IPS-15b (cell line): ENCODE measurements at regions not wholly inside any gene's neighbourhood (a gene's known extent, or its start where the extent isn't known, plus 50 kb on each side); places are given as distances from the start of the nearest gene placed in this dataset.

ENCODE experiments used
- H3K27me3 ChIP-seq: one replicate; pipeline ENCODE4 v1.6.1; 2013; ENCODE audit warnings: low read length; ENCODE audit not compliant: control insufficient read depth, insufficient read depth
- H3K36me3 ChIP-seq: one replicate; pipeline ENCODE4 v1.6.1; 2013; ENCODE audit warnings: low read length; ENCODE audit not compliant: control insufficient read depth, insufficient read depth
- H3K4me1 ChIP-seq: one replicate; pipeline ENCODE4 v1.6.1; 2013; ENCODE audit warnings: mild to moderate bottlenecking, low read length; ENCODE audit not compliant: control insufficient read depth, insufficient read depth
- H3K4me3 ChIP-seq: one replicate; pipeline ENCODE4 v1.5.1; 2013; ENCODE audit warnings: low read depth, low read length
- H3K9ac ChIP-seq: one replicate; pipeline ENCODE4 v1.6.1; 2013; ENCODE audit warnings: low read depth, mild to moderate bottlenecking, low read length
- H3K9me3 ChIP-seq: one replicate; pipeline ENCODE4 v1.6.1; 2013; ENCODE audit warnings: mild to moderate bottlenecking, low read length; ENCODE audit not compliant: control insufficient read depth, insufficient read depth

DNA sequence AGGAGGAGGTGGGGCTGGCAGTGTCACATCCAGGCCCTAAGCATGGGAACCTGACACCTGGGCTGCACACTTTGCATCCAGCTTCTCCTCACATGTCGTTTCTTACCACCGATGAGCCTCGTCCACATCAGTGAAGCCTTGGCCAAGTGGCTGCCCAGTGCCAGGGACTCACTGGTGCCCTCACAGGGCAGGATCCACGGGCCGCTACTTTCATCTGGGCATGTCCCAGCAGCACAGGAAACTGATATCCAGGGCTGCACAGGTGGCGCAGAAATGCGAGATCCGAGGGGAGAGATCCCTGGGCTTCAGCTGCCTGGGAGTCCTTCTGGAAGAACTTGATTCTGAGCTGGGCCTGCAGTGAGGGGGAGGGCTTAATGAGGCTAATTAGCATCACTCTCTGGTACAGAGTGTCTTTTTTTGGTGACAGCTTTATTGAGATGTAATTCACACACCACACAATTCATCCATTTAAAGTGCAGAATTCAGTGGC is 291.6 kb upstream of the HDAC4 start:
- no peak overlapping the region for H3K4me3 ChIP-seq
- H3K9ac ChIP-seq, result no peak overlapping the region
- H3K9me3 ChIP-seq, result no peaks in the 10 kb centered on the region
- no peaks in the 10 kb centered on the region for H3K27me3 ChIP-seq
- no peaks in the 10 kb centered on the region for H3K36me3 ChIP-seq
- H3K4me1 ChIP-seq, result no peaks in the 10 kb centered on the region

DNA sequence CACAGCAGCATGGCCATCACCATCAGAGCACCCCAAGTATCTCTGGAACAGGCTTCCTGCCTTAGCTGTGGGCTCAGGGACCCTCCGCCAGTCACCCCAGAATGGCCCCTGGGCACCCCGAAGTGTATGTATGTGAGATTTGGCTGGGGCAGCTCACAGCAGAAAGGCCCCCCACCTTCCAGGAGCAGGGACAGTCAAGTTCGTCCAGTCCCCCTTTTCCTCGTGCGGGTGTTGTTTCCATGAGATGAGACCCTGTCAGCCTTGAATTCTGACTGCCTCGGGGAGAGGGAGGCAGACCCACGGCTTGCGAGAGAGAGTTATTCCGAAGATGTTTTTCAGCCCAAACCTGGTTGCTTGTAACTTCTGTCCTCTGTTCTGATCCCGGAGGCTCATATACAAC is 290.9 kb upstream of the HDAC4 start:
- Histone ChIP-seq H3K4me3 (no peak overlapping the region), H3K9me3 (no peaks in the 10 kb centered on the region), H3K4me1 (no peaks in the 10 kb centered on the region), H3K36me3 (no peaks in the 10 kb centered on the region), H3K9ac (no peak overlapping the region), H3K27me3 (no peaks in the 10 kb centered on the region)

DNA sequence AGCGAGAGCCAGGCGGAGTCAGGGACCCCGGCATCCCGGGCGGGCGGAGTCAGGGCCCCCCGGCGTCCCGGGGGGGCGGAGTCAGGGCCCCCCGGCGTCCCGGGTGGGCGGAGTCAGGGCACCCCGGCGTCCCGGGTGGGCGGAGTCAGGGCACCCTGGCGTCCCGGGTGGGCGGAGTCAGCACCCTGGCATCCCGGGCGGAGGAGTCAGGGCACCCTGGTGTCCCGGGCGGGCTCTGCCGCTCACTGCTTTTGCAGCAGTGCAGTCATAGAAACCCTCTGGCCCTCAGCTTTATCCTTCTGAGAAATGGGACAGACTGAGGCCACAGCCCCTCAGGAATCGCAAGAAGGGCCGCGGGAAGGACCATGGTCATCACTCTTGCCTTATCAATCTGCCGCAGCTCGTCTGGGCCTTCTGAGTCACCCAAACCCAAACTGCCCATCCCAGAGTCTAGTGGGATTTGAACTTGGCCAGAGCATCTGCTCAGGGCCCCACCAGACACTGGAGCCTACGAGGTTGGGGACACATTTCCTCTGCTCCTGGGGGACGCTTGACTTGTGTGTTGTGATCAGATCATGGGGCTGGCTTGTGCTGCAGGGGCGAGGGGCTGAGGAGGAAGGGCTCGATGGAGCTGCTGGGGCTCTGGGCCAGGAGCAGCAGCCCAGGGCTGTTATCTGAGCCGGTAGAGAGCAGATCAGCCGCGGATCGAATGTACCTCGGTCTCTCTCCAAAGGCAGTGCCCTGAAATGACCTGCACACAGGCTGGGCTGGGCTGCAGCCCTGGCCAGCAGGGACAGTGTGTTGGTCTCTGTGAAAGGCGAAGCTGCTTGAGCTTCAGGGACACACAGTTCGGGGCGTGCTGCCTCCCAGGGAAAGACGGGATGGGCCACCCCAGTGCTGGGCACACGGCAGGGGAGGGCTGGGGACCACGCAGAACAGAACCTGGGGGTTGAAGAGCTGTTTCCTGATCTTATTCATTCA is 290.1 kb upstream of the HDAC4 start:
- no peaks in the 10 kb centered on the region for H3K9me3 ChIP-seq
- no peak overlapping the region for H3K4me3 ChIP-seq
- no peaks in the 10 kb centered on the region for H3K36me3 ChIP-seq
- no peaks in the 10 kb centered on the region for H3K4me1 ChIP-seq
- H3K27me3 ChIP-seq, result no peaks in the 10 kb centered on the region
- no peak overlapping the region for H3K9ac ChIP-seq

DNA sequence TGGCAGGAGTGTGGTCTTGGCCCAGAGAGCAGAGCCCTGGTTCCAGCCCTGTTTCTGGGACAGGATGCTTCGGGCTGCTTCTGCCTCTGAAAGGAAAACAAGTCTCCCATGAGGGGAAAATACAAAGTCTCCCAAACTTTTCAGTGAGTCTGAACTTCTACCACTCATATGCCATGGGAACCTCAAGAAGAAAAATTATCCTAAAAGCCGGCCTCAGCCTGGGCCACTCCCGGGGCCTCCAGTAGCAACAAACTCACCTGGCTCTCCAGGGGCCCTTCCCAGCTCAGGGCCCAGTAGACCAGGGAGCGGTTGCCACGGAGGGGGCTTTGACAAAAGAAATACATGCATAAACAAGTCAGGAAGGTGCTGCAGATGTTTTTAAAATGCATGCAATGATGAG is 289.2 kb upstream of the HDAC4 start:
- Histone ChIP-seq H3K4me1 (no peaks in the 10 kb centered on the region), H3K4me3 (no peak overlapping the region), H3K9me3 (no peaks in the 10 kb centered on the region), H3K27me3 (no peaks in the 10 kb centered on the region), H3K36me3 (no peaks in the 10 kb centered on the region), H3K9ac (no peak overlapping the region)

DNA sequence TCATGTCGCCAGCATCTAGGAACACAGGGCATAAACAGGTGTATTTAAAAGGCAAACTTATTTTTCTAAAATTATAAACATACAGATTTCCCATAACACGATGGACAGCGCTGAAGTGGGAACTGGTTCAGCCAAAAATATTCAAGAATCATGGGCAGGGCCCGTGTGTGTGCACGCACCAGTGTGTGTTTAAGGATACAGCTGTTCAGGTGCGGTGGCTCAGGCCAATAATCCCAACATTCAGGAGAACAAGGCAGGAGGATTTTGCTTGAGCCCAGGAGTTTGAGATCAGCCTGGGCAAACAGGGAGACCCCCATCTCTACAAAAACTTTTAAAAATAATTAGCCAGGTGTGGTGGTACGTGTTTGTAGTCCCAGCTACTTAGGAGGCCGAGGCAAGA is 288.6 kb upstream of the HDAC4 start:
- Histone ChIP-seq H3K9me3 (no peaks in the 10 kb centered on the region), H3K9ac (no peak overlapping the region), H3K36me3 (no peaks in the 10 kb centered on the region), H3K4me1 (no peaks in the 10 kb centered on the region), H3K27me3 (no peaks in the 10 kb centered on the region), H3K4me3 (no peak overlapping the region)

DNA sequence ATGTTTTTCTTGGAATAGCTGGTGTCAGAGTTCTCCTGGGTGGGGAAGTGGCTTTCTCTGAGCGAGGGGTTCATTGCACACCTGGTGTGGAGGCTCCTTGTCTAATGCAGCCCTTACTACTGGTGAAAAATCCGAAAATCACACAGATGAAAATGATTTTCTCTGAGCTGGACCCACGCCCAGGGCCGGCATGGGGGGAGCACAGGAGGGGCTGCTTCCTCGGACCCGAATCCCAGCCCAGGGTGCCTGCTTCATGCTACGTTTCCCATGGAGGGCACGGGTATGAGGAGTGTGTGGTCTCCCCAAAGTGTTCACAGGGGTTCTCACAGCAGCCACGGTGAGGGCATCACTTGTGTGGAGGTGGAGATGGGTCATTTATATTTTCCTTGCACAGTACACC is 288.0 kb upstream of the HDAC4 start:
- Histone ChIP-seq H3K27me3 (no peaks in the 10 kb centered on the region), H3K36me3 (no peaks in the 10 kb centered on the region), H3K9ac (no peak overlapping the region), H3K4me3 (no peak overlapping the region), H3K4me1 (no peaks in the 10 kb centered on the region), H3K9me3 (no peaks in the 10 kb centered on the region)

DNA sequence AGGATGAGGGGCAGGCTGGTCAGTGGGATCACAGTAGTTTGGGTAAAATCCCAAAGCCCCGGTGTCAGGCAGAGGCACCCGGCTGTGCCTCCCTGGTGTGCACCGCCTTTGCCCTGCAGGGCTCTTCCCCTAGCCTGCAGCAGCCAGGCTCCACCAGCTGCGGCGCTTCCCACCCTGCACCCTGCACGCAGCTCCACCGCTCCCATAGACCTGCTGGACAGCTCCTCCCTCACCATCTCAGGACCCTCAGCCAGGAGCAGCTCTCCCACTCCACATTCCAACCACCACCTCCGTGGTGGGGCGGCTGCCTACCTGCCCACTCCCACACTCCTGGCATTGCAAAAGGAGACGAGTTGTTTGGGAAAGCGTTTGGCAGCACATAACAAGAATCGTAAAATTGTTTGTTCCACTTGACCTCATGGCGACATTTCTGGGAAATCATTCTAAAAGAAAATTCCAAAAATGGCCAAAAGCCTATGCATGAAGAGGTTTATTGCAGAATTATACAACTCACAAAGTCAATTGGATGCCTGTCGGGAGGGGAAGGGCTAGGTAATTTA is 287.4 kb upstream of the HDAC4 start:
- Histone ChIP-seq H3K36me3 (no peaks in the 10 kb centered on the region), H3K4me1 (no peaks in the 10 kb centered on the region), H3K9ac (no peak overlapping the region), H3K27me3 (no peaks in the 10 kb centered on the region), H3K9me3 (no peaks in the 10 kb centered on the region), H3K4me3 (no peak overlapping the region)

DNA sequence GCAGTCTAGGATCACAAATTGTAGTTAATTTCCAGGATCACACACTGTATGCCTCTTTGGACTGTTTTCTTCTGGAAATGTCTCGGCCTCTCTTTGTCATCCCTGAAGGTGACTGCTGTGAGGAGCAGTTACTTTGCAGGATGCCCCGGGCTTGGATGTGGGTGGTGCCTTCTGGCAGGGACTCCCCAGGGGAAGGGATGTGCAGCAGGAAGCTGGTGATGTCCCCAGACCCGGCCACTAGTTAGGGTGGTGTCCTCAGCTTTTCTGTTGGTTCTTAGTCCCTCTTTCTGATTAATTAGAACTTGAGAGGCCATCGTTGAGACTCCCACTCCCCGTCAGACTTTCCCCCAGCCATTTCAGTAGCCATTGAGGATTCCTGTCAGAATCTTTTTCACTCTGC is 286.6 kb upstream of the HDAC4 start:
- Histone ChIP-seq H3K36me3 (no peaks in the 10 kb centered on the region), H3K9ac (no peak overlapping the region), H3K27me3 (no peaks in the 10 kb centered on the region), H3K9me3 (no peaks in the 10 kb centered on the region), H3K4me1 (no peaks in the 10 kb centered on the region), H3K4me3 (no peak overlapping the region)

DNA sequence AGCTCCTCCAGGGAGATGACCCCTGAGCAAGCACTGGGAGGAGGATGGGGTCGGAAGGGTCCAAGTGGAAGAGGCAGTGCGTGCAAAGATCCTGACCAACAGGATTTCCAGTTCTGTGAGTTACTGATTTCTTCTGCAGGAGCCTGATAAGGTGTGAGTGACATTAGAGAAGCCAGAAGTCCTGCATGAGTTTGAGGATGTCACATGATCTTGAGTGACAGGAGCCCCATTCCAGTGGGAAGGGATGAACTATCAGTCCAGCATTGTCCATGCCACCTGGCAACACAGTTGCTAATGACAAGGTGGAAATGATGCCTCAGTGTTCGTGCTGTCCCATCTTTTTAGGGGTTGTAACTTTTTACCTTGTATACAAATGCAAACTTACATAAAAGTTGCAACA is 285.1 kb upstream of the HDAC4 start:
- H3K27me3 ChIP-seq, result no peaks in the 10 kb centered on the region
- no peaks in the 10 kb centered on the region for H3K4me1 ChIP-seq
- no peaks in the 10 kb centered on the region for H3K36me3 ChIP-seq
- no peak overlapping the region for H3K9ac ChIP-seq
- no peak overlapping the region for H3K4me3 ChIP-seq
- no peaks in the 10 kb centered on the region for H3K9me3 ChIP-seq

DNA sequence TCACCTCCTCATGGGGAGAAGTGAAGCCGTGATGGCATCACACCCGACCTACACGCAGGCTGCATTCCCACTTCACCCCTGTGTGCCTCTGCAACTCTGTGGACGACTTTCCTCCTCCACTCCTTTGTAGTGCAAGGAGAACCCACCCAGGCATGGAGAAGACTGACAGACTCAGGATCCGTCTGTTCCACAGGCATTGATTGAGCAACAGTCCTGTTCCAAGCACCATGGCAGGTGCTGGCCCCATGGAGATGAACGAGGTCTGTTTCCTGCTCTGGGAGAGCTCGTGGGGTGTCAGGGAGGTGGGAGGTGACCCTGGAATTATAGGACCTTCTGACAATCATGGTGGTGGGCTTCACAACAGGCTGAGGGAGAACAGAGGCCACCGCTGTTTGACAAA is 284.7 kb upstream of the HDAC4 start:
- Histone ChIP-seq H3K4me3 (no peak overlapping the region), H3K9me3 (no peaks in the 10 kb centered on the region), H3K9ac (no peak overlapping the region), H3K36me3 (no peaks in the 10 kb centered on the region), H3K27me3 (no peaks in the 10 kb centered on the region), H3K4me1 (no peaks in the 10 kb centered on the region)

DNA sequence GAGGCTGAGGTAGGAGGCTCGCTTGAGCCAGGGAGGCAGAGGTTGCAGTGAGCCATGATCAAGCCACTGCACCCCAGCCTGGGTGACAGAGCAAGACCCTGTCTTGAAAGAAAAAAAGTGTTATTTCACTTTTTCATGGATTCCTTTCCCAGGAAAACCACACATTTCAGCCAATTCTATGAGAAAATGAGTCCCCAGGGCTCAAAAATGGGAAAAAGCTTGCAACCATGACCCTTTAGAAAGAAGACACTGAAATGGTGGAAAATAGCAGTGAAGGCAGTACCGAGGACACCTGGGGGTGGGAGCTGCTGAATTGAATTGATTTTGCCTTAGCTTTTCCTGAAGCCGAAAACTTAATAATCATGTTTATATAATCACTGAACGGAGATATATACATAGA is 284.2 kb upstream of the HDAC4 start:
- Histone ChIP-seq H3K9ac (no peak overlapping the region), H3K36me3 (no peaks in the 10 kb centered on the region), H3K4me1 (no peaks in the 10 kb centered on the region), H3K9me3 (no peaks in the 10 kb centered on the region), H3K4me3 (no peak overlapping the region), H3K27me3 (no peaks in the 10 kb centered on the region)

DNA sequence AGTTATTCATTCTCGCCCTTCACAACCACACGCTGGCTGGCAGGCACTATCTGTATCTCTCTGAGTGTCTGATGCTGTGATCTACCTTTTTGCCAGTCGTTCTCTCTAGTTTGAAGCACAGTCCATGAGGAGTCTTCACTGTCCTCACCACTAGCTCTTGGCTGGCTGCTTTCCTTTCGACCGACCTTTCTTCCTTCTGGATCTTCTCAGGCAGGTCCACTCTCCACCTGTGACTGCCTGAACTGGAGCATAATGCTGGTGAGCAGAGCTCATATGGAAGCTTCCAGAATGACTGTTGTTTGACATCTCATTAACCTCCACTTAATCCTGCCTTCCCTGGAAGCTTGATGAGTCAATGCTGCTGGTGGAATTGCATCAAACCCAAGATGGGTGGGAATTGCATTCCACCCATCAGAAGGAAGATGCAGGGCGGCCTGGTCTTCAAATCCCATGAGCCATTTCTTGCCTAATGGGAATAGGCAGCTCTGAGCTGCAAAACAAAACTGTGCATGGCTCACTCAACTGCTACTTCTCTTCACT is 283.5 kb upstream of the HDAC4 start:
- Histone ChIP-seq H3K27me3 (no peaks in the 10 kb centered on the region), H3K9me3 (no peaks in the 10 kb centered on the region), H3K36me3 (no peaks in the 10 kb centered on the region)

More for the DNA sequence above, 283.5 kb upstream of the HDAC4 start:
- Histone ChIP-seq H3K4me3 (no peak overlapping the region), H3K4me1 (no peaks in the 10 kb centered on the region), H3K9ac (no peak overlapping the region)
